ENCODE measurements at regions not wholly inside any gene's neighbourhood (a gene's known extent, or its start where the extent isn't known, plus 50 kb on each side); places are given as distances from the start of the nearest gene placed in this dataset.
A peak's percentile ranks its signal among the peaks of the same experiment; 100 is the strongest.

GRCh38 chr5:67774786-67775185, 440.8 kb upstream of the PIK3R1 start:
- Histone ChIP-seq H3K27ac (peak overlapping the region in 3 of 4 donors; percentile 30 to 90 (median 87)), H3K9me3 (no peaks in the 10 kb centered on the region), H3K36me3 (no peaks in the 10 kb centered on the region), H3K4me3 (no peak overlapping the region), H3K27me3 (no peaks in the 10 kb centered on the region), H3K4me1 (peaks cover 0 to 48% (median 23%) of the 10 kb centered on the region in 4 donors)
- TF ChIP-seq POLR2A (IDR thresholded peaks at IDR 0.05) (no peak), CTCF (IDR thresholded peaks at IDR 0.05) (no peak)
- 90 to 96% methylated on average over 2 of the region's 2 CpGs for WGBS, 2 donors
- no peak for DNase-seq (ENCODE audit: low spot score in 2 of 2)

GRCh38 chr5:67774267-67774552, 441.3 kb upstream of the PIK3R1 start:
- H3K4me3 ChIP-seq = no peak overlapping the region
- H3K27ac ChIP-seq = peak overlapping the region; percentile 70 to 90 (median 80)
- no peaks in the 10 kb centered on the region for H3K36me3 ChIP-seq
- DNase-seq (ENCODE audit: low spot score in 2 of 2) = no peak
- no peaks in the 10 kb centered on the region for H3K9me3 ChIP-seq
- peaks cover 0 to 48% (median 23%) of the 10 kb centered on the region in 4 donors for H3K4me1 ChIP-seq
- H3K27me3 ChIP-seq = no peaks in the 10 kb centered on the region
- 24 to 43% methylated on average over 2 of the region's 2 CpGs for WGBS, 2 donors
- no peak for TF ChIP-seq POLR2A (IDR thresholded peaks at IDR 0.05)
- no peak for TF ChIP-seq CTCF (IDR thresholded peaks at IDR 0.05)
- TF ChIP-seq EP300 (IDR thresholded peaks at IDR 0.05) = peak in 1 of 2 donors; percentile 64

- peaks cover 0 to 48% (median 23%) of the 10 kb centered on the region in 4 donors for H3K4me1 ChIP-seq
- no peaks in the 10 kb centered on the region for H3K9me3 ChIP-seq
- no peak overlapping the region for H3K4me3 ChIP-seq
- no peaks in the 10 kb centered on the region for H3K27me3 ChIP-seq
- H3K27ac ChIP-seq = peak overlapping the region; percentile 70 to 90 (median 80)
- no peaks in the 10 kb centered on the region for H3K36me3 ChIP-seq
- peak in 1 of 2 donors; percentile 33 for DNase-seq (ENCODE audit: low spot score in 2 of 2)
- WGBS, 2 donors = 28 to 45% methylated on average over 3 of the region's 3 CpGs
- TF ChIP-seq POLR2A (IDR thresholded peaks at IDR 0.05) (no peak), EP300 (IDR thresholded peaks at IDR 0.05) (peak; percentile 32 to 71)
Observed at GRCh38 chr5:67773411-67774266, 441.9 kb upstream of the PIK3R1 start.

GRCh38 chr5:67771791-67772190, 443.8 kb upstream of the PIK3R1 start:
- WGBS, 2 donors = 92 to 96% methylated on average over 6 of the region's 6 CpGs

GRCh38 chr5:67771221-67771620, 444.3 kb upstream of the PIK3R1 start:
- DNase-seq (ENCODE audit: low spot score in 2 of 2) = no peak
- 22 to 30% methylated on average over 2 of the region's 2 CpGs for WGBS, 2 donors
- TF ChIP-seq CTCF (IDR thresholded peaks at IDR 0.05) (no peak), POLR2A (IDR thresholded peaks at IDR 0.05) (no peak), EP300 (IDR thresholded peaks at IDR 0.05) (no peak)
- Histone ChIP-seq H3K4me3 (no peak overlapping the region), H3K9me3 (no peaks in the 10 kb centered on the region), H3K4me1 (peaks cover 0 to 48% (median 23%) of the 10 kb centered on the region in 4 donors), H3K27me3 (no peaks in the 10 kb centered on the region), H3K36me3 (no peaks in the 10 kb centered on the region), H3K27ac (peak overlapping the region; percentile 23 to 90 (median 65))

More at GRCh38 chr5:67771791-67772190, 443.8 kb upstream of the PIK3R1 start:
- no peak for TF ChIP-seq EP300 (IDR thresholded peaks at IDR 0.05)
- TF ChIP-seq POLR2A (IDR thresholded peaks at IDR 0.05) = no peak
- TF ChIP-seq CTCF (IDR thresholded peaks at IDR 0.05) = no peak
- Histone ChIP-seq H3K27me3 (no peaks in the 10 kb centered on the region), H3K36me3 (no peaks in the 10 kb centered on the region), H3K4me3 (no peak overlapping the region), H3K9me3 (no peaks in the 10 kb centered on the region), H3K27ac (peak overlapping the region in 2 of 4 donors; percentile 87 to 90), H3K4me1 (peaks cover 0 to 48% (median 23%) of the 10 kb centered on the region in 4 donors)
- no peak for DNase-seq (ENCODE audit: low spot score in 2 of 2)

Measured in tibial nerve (tissue), 4 donors.